ENCODE measurements at regions not wholly inside any gene's neighbourhood (a gene's known extent, or its start where the extent isn't known, plus 50 kb on each side); places are given as distances from the start of the nearest gene placed in this dataset.

DNA sequence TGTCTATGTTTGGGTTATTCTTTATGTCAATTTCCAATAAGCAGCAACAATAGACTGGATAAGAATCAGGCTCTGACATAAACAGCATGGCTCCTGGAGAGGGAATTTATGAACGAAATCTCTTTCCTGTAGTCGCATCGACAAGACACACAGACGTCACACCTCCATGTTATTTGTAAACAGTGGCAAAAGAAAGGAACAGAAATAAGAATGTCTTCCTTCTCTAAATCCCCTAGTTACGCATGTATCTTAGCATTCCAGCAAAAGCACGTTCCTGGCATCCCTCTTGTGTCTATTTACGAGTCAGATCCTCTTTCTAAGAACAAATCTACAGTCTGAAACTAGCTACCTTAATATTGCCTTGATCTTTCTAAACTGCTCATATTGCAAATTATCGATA lies 559.1 kb upstream of the JAG1 start:
- TF ChIP-seq, protein P1, sequence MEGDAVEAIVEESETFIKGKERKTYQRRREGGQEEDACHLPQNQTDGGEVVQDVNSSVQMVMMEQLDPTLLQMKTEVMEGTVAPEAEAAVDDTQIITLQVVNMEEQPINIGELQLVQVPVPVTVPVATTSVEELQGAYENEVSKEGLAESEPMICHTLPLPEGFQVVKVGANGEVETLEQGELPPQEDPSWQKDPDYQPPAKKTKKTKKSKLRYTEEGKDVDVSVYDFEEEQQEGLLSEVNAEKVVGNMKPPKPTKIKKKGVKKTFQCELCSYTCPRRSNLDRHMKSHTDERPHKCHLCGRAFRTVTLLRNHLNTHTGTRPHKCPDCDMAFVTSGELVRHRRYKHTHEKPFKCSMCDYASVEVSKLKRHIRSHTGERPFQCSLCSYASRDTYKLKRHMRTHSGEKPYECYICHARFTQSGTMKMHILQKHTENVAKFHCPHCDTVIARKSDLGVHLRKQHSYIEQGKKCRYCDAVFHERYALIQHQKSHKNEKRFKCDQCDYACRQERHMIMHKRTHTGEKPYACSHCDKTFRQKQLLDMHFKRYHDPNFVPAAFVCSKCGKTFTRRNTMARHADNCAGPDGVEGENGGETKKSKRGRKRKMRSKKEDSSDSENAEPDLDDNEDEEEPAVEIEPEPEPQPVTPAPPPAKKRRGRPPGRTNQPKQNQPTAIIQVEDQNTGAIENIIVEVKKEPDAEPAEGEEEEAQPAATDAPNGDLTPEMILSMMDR (IDR thresholded peaks at IDR 0.05), result no peak
- no peak for TF ChIP-seq POLR2A (IDR thresholded peaks at IDR 0.05)

Measured in lower leg skin (tissue), 3 donors.